ENCODE measurements at regions not wholly inside any gene's neighbourhood (a gene's known extent, or its start where the extent isn't known, plus 50 kb on each side); places are given as distances from the start of the nearest gene placed in this dataset.
"Not testable (repeated sequence)": the region's sequence is repeated elsewhere in the genome, so short reads cannot be mapped to it uniquely, and the experiment has no call there.

GRCh38 chr2:14998546-14998945 lies 366.0 kb downstream of the LRATD1 start:
- no peak overlapping the region for H3K4me3 ChIP-seq (ENCODE audit: low read depth, low read length)
- no peak for DNase-seq (ENCODE audit: low read depth)
- no peak for TF ChIP-seq CTCF (IDR thresholded peaks at IDR 0.05; ENCODE audit: control insufficient read depth, extremely low read depth, insufficient read depth)

GRCh38 chr2:14999114-14999661 lies 366.7 kb downstream of the LRATD1 start:
- TF ChIP-seq CTCF (IDR thresholded peaks at IDR 0.05; ENCODE audit: control insufficient read depth, extremely low read depth, insufficient read depth): no peak
- no peak for DNase-seq (ENCODE audit: low read depth)

GRCh38 chr2:15002519-15002918 lies 370.0 kb downstream of the LRATD1 start:
- not testable (repeated sequence) for H3K4me3 ChIP-seq (ENCODE audit: low read depth, low read length); DNase-seq (ENCODE audit: low read depth)

More at GRCh38 chr2:14999114-14999661, 366.7 kb downstream of the LRATD1 start:
- no peak overlapping the region for H3K4me3 ChIP-seq (ENCODE audit: low read depth, low read length)

- H3K4me3 ChIP-seq (ENCODE audit: low read depth, low read length): no peak overlapping the region
- TF ChIP-seq CTCF (IDR thresholded peaks at IDR 0.05; ENCODE audit: control insufficient read depth, extremely low read depth, insufficient read depth): no peak
Observed at GRCh38 chr2:15006667-15007066, 374.1 kb downstream of the LRATD1 start.

GRCh38 chr2:15009681-15010080 lies 377.2 kb downstream of the LRATD1 start:
- no peak for DNase-seq (ENCODE audit: low read depth)
- no peak for TF ChIP-seq CTCF (IDR thresholded peaks at IDR 0.05; ENCODE audit: control insufficient read depth, extremely low read depth, insufficient read depth)
- H3K4me3 ChIP-seq (ENCODE audit: low read depth, low read length): no peak overlapping the region

More at GRCh38 chr2:15006667-15007066, 374.1 kb downstream of the LRATD1 start:
- DNase-seq (ENCODE audit: low read depth): no peak

GRCh38 chr2:15010346-15010745 lies 377.8 kb downstream of the LRATD1 start:
- TF ChIP-seq CTCF (IDR thresholded peaks at IDR 0.05; ENCODE audit: control insufficient read depth, extremely low read depth, insufficient read depth): no peak
- no peak for DNase-seq (ENCODE audit: low read depth)
- no peak overlapping the region for H3K4me3 ChIP-seq (ENCODE audit: low read depth, low read length)

GRCh38 chr2:15018814-15019213 lies 386.3 kb downstream of the LRATD1 start:
- no peak overlapping the region for H3K4me3 ChIP-seq (ENCODE audit: low read depth, low read length)
- no peak for DNase-seq (ENCODE audit: low read depth)
- TF ChIP-seq CTCF (IDR thresholded peaks at IDR 0.05; ENCODE audit: control insufficient read depth, extremely low read depth, insufficient read depth): no peak
